ENCODE measurements at regions not wholly inside any gene's neighbourhood (a gene's known extent, or its start where the extent isn't known, plus 50 kb on each side); places are given as distances from the start of the nearest gene placed in this dataset.

GRCh38 chr14:101027291-101027690 lies 123.8 kb upstream of the RTL1 start:
- DNase-seq, result no peak

- no peak for DNase-seq
Measured at GRCh38 chr14:101027966-101028365, 124.4 kb upstream of the RTL1 start.

- DNase-seq, result peak; percentile 87
Measured at GRCh38 chr14:101028971-101029667, 125.6 kb upstream of the RTL1 start.

GRCh38 chr14:101029668-101030290 lies 126.3 kb upstream of the RTL1 start:
- no peak for DNase-seq

GRCh38 chr14:101030586-101030985 lies 127.1 kb upstream of the RTL1 start:
- DNase-seq, result no peak

GRCh38 chr14:101031186-101031585 lies 127.7 kb upstream of the RTL1 start:
- no peak for DNase-seq

- no peak for DNase-seq
Measured at GRCh38 chr14:101031721-101032120, 128.2 kb upstream of the RTL1 start.

GRCh38 chr14:101032433-101032832 lies 128.9 kb upstream of the RTL1 start:
- DNase-seq, result no peak

- no peak for DNase-seq
Measured at GRCh38 chr14:101033006-101033405, 129.5 kb upstream of the RTL1 start.

- no peak for DNase-seq
Measured at GRCh38 chr14:101033446-101034165, 130.1 kb upstream of the RTL1 start.

- DNase-seq, result no peak
Measured at GRCh38 chr14:101034986-101035385, 131.5 kb upstream of the RTL1 start.

- no peak for DNase-seq
Measured at GRCh38 chr14:101035466-101036225, 132.1 kb upstream of the RTL1 start.

GRCh38 chr14:101037021-101037817 lies 133.7 kb upstream of the RTL1 start:
- no peak for DNase-seq

GRCh38 chr14:101039031-101039754 lies 135.7 kb upstream of the RTL1 start:
- DNase-seq, result no peak

- no peak for DNase-seq
Measured at GRCh38 chr14:101039755-101040138, 136.2 kb upstream of the RTL1 start.

- no peak for DNase-seq
Measured at GRCh38 chr14:101040538-101041442, 137.3 kb upstream of the RTL1 start.

GRCh38 chr14:101043891-101044290 lies 140.4 kb upstream of the RTL1 start:
- no peak for DNase-seq

GRCh38 chr14:101044741-101045140 lies 141.2 kb upstream of the RTL1 start:
- no peak for DNase-seq

- DNase-seq, result no peak
Measured at GRCh38 chr14:101045511-101045910, 142.0 kb upstream of the RTL1 start.

GRCh38 chr14:101046071-101046470 lies 142.5 kb upstream of the RTL1 start:
- DNase-seq, result no peak

- no peak for DNase-seq
Measured at GRCh38 chr14:101047326-101047725, 143.8 kb upstream of the RTL1 start.

Measured in NCI-H1105 treated with DMSO at 0.1 percent for 48 hours (cell line).